ENCODE measurements at regions not wholly inside any gene's neighbourhood (a gene's known extent, or its start where the extent isn't known, plus 50 kb on each side); places are given as distances from the start of the nearest gene placed in this dataset.

DNA sequence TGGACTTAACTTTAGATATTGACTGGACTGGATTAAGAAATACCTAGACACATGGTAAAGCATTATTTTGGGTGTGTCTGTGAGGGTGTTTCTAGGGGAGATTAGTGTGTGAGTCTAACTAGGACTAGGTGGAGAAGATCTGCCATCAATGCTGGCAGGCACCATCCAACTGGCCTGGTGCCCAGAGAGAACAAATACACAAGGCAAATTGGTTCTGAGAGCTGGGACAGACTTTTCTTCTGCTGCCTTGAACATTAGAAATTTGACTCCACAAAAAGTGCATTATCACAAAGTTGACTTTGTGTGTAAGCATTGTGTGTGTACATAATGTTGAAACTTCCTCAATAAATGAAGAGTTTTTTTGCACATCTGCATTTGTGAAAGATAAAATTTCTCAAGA is 522.1 kb downstream of the SUCLA2 start:
- TF ChIP-seq GATA2 (IDR thresholded peaks at IDR 0.05; ENCODE audit: low read depth, low read length): no peak
- no peak for TF ChIP-seq GATA3 (IDR thresholded peaks at IDR 0.05; ENCODE audit: low read depth, low read length)
